WTC11 (cell line): ENCODE measurements at regions not wholly inside any gene's neighbourhood (a gene's known extent, or its start where the extent isn't known, plus 50 kb on each side); places are given as distances from the start of the nearest gene placed in this dataset.

Experiments
- ZBTB21 ChIP-seq: sonication (generic); formaldehyde crosslinking; IDR thresholded peaks from 2 replicates; pipeline ENCODE4 v1.8.1; 2023; ENCODE audit warnings: mild to moderate bottlenecking, missing genetic modification reagents, borderline replicate concordance
- TF ChIP-seq, protein P1 (sequence below): sonication (generic); formaldehyde crosslinking; IDR thresholded peaks from 2 replicates; pipeline ENCODE4 v1.8.1; 2023; ENCODE audit warnings: mild to moderate bottlenecking, missing genetic modification reagents, moderate library complexity

DNA sequence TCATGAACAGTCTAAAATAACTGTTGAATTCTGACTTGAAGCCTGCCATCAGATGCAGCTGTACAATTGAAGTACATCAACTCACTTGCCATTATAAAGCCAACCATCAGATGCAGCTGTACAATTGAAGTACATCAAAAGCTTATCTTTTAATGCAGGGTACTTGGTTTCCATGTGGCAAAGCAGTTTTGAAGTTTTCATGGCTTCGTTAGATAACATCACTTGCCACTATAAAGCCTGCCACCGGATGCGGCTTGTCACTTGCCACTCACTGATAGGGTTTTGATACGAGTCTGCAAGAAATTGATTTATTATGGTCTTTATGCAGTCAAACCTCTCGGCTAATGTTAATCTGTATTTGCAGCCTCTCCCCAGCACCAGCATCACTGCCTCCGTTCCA, 1605.8 kb downstream of the SUCLG1 start:
- no peak for TF ChIP-seq ZBTB21
- TF ChIP-seq, protein P1, sequence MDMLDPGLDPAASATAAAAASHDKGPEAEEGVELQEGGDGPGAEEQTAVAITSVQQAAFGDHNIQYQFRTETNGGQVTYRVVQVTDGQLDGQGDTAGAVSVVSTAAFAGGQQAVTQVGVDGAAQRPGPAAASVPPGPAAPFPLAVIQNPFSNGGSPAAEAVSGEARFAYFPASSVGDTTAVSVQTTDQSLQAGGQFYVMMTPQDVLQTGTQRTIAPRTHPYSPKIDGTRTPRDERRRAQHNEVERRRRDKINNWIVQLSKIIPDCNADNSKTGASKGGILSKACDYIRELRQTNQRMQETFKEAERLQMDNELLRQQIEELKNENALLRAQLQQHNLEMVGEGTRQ (CRISPR knock-in tag) = no peak
